GM19438 (cell line): ENCODE measurements at regions not wholly inside any gene's neighbourhood (a gene's known extent, or its start where the extent isn't known, plus 50 kb on each side); places are given as distances from the start of the nearest gene placed in this dataset.

Source experiments
- ATAC-seq: cut with Tn5 transposase; IDR thresholded peaks from one replicate; pipeline ENCODE4 v1.9.1; 2021; ENCODE audit warnings: low read depth; ENCODE audit not compliant: unreplicated experiment

DNA sequence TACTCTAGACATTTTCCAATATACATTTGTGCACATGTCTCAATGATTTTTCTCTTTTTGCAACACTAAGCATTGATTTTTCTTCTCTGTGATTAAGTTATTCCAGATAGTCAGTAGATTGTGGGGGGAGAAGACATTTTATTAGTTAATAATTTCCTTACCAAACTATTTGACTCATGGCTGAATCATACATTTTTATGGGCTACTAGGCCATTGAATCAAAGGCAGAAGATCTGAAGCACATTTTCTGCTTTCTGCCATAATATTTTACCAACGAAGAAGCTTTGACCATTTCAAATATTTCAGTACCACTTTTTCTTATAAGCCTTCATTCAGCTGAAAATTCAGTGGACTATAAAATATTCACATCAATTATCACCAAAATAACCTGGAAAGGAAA is 175.6 kb downstream of the IRX2 start:
- ATAC-seq = no peak

DNA sequence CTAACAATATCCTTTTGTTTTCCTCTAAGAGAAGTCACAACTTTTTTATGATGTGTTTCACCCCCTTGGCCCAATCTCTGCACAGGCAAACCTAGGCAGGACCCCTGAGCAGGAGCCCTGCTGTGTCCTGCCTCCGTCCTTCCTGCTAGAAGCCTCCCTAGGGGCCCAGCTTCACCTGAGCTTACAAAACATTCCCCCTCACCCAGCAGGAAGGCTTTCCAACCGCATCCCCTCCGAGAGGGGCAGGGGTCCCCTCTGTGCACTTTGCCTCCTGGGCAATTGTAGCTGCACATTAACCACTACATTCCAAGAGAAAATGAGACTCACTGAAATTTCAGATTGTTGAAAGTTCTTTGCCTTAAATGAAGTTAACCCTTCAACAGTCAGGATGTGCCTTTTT is 176.2 kb downstream of the IRX2 start:
- ATAC-seq = no peak

DNA sequence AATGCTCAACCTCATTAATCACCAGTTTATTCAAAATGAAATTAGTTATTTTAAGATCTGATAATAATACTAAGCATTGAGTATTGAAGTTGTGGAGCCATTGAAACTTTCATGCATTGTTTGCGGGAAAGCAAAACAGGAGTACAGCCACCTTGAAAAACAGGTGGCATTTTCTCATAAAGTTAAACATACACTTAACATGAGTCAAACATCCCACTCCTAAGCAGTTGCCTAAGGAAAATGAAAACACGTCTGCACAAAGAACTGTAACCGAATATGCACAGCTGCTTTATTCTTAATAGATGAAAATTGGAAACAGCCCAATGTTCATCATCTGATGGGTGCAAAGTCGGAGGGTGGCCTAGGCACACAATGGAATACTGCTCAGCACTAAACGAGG is 177.3 kb downstream of the IRX2 start:
- ATAC-seq = no peak

DNA sequence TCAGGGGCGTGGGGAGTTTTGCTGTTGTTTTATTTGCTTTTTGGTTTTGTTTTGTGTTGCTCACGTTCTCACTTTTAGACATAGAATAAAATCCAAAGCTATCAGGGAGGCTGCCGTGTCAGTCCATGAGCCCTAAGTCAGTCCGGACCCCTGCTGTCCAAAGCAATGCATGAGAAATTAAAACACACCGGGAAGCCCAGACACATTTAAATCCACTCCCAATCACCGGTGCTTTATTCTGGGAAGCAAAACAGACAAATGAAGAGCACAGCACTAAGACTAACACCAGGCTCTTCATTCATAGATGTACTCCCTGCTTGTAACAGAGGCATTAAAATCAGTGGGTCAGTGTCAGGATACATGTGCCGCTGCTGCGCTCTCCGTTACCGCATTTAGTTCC is 180.9 kb downstream of the IRX2 start:
- no peak for ATAC-seq

DNA sequence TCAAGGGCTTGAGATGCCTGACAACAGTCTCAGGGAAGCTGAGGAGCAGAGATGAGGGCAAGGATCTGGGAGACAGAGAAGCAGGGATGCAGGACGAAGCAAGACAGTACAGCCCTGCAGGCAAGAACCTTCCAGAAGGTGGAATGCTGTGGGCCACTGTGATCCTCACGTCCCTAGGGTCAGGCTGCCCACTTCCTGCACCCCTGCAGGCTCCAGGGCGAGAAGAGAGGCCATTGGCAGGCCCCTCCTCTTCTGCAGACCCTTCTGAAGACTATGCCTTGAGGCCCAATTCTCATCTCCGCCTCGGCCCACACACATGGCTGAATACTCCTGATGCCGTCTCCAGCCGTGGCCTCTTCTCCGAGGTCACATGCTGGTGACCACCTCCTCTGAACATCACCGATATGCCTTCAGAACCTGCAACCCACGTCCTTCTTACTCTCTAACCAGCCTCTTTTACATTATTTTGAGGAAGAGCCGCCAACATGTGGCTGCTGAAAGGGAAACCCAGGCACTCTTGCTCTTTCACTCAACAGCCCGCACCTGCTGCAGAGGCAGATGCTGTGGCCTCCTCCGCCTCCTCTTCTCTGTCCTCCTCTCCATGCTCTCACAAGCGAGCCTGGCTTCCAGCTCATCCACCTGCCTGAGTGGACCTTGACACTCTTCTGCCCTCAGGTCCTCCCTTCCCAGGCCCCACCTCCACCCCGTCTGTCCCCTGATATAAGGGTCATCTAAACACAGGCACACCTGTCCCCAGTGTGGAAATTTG is 181.5 kb downstream of the IRX2 start:
- no peak for ATAC-seq

GRCh38 chr5:2569176-2569575 is 182.3 kb downstream of the IRX2 start:
- no peak for ATAC-seq

DNA sequence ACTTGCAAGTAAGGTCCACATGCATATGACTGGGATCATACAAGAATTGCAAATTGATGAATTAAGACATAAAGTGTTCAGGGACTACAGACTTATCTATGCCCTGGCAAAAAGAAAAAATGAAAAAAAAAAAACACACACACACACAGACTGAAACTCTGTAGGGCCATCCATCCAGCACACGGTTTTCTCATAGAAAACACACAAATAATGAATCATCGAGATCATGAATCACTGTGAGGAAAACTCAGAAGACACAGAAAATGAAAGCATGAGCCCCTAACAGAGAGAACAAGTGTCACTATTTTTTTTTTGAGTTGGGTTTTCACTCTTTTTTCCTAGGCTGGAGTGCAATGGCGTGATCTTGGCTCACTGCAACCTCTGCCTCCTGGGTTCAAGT is 185.2 kb downstream of the IRX2 start:
- ATAC-seq = no peak

GRCh38 chr5:2565147-2565546 is 186.3 kb downstream of the IRX2 start:
- no peak for ATAC-seq

DNA sequence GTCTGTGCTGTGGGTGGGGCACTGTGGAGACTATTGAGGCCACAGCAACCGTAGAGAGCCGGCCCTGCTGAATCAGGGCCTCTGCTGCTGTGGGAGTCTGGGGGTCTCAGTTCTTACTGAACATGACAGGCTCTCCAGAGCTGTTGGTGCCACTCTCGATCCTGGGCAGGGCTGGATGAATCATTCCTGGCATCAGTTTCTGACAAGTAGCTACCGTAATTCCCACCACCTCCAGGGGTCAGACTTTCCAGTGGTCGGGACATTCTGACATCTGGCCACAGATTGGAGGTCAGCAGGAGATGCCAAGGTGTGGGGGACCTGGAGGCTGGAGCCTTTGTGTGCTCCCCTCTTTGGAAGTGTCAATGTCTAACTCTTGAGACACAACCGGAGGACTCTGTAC is 188.4 kb downstream of the IRX2 start:
- no peak for ATAC-seq

GRCh38 chr5:2562036-2562435 is 189.4 kb downstream of the IRX2 start:
- no peak for ATAC-seq

DNA sequence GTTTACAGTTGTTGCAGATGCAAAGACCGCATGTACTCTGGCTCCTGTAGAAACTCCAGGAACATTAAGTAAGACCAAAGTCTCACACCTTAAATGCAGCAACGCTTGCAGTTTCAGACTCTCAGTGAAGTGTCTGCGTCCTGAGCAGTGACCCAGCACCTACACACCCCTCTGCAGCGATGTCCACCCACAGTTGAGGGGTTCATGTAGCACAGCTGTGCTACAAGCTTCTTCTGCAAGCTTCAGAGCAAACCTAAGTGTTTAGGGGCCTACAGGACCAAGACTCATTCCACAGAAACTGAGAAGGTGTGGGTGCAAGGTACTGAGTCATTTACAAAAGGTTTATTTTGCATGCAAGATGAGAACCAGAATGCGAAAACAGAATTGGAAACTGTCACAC is 191.0 kb downstream of the IRX2 start:
- no peak for ATAC-seq

- no peak for ATAC-seq
Measured at GRCh38 chr5:2557435-2557834, 194.0 kb downstream of the IRX2 start.

GRCh38 chr5:2556375-2556966 is 195.0 kb downstream of the IRX2 start:
- ATAC-seq = no peak

GRCh38 chr5:2553611-2554010 is 197.9 kb downstream of the IRX2 start:
- no peak for ATAC-seq

- ATAC-seq = no peak
Measured at GRCh38 chr5:2550509-2550908, 201.0 kb downstream of the IRX2 start.

DNA sequence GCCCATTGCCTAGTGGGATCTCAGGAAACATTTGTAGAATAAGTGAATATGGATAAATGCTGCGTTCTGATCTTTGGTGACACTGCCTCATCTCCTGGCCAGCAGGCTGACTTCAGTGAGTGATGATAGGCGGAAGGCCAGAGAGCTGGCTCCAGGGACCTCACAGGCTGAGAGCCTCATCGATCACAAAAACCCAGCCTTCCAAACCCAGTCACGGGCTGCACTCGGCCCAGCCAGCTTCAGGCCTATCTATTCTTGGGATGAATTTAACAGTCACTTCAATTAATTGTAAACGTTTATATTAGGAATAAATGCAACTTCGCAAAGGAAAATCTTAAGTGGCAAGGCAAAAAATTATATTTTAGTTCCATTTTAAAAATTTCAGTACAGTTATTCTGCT is 201.6 kb downstream of the IRX2 start:
- no peak for ATAC-seq

- ATAC-seq = no peak
Measured at GRCh38 chr5:2549354-2549753, 202.1 kb downstream of the IRX2 start.

GRCh38 chr5:2546938-2547337 is 204.5 kb downstream of the IRX2 start:
- ATAC-seq = no peak

DNA sequence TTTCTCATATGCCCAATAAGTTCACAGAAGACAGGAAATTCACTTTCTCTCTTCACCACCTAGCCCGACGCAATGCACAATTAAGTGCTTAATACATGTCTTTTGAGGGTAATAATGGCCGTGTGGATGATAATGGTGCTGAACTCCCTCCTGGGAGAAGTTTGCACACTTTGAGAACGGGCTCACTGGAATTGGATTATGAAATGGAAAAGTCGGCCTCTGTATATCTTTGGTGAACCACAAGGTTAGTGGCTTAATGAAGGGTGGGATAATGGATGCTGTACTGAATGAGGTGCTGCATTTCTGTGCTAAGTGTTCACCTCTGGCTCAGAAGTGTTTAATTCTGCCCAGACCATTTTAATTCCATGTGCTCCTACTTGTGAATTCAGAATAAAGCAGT is 207.5 kb downstream of the IRX2 start:
- no peak for ATAC-seq

DNA sequence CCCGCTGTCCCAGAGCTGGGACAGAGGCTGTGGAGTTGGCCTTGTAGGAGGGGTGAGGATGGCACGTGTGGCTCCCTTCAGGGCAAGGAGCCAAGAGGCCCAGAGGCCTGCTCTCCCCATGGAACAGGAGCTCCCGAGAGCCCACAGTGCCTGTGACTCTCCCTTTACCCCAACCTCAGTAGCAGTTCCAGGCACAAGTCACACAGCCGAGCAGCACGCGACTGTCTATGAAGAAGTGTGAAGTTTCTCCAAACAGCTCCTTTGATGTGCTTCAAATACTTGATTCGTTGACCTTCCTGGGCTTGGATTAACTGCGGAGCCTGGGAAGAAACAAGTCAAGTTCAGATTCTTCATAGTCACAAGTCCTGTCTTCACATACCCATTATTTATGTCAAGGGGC is 208.7 kb downstream of the IRX2 start:
- ATAC-seq = no peak

GRCh38 chr5:2542026-2542425 is 209.5 kb downstream of the IRX2 start:
- no peak for ATAC-seq

DNA sequence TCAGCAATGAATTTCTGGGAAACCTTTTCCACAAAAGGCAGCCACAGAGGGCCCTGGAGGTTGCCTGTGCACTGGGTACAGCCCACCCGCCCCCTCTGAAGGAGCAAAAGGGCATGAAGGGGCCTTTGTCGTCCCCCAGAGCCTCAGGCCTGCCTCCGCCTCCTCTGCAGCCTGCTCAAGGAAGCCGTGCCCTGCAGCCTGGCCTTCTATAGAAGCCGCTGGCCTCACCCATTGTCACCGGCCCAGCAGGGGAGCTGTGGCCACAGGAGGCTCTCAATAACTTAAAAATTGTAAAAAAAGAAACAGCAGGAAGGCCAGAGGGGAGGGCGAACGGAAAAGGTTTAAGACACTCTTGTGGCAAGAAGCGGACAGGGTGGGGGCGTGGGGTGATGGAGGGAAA is 213.3 kb downstream of the IRX2 start:
- ATAC-seq = no peak
